ENCODE measurements at regions not wholly inside any gene's neighbourhood (a gene's known extent, or its start where the extent isn't known, plus 50 kb on each side); places are given as distances from the start of the nearest gene placed in this dataset.

DNA sequence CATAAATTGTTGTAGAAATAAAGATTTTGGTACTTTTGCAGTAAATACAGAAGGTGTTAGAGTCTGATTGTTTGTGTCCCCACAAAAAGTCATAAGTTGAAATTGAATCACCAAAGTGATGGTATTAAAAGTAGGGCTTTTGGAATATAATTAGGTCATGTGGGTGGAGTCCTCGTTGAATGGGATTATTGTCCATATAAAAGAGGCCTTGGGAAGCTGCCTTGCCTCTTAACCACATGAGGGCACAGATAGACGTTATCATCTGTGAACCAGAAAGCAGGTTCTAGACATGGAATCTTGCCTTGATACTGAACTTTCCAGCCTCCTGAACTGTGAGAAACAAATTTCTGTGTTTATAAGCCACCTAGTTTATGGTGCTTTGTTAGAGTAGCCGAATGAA is 186.8 kb downstream of the PRR20E start:
- no peaks in the 10 kb centered on the region for H3K9me3 ChIP-seq
- intact Hi-C loops (cut with DNase I) = no loop called here
- H3K27ac ChIP-seq (replicated peaks in 1 of 4) = no peak overlapping the region

DNA sequence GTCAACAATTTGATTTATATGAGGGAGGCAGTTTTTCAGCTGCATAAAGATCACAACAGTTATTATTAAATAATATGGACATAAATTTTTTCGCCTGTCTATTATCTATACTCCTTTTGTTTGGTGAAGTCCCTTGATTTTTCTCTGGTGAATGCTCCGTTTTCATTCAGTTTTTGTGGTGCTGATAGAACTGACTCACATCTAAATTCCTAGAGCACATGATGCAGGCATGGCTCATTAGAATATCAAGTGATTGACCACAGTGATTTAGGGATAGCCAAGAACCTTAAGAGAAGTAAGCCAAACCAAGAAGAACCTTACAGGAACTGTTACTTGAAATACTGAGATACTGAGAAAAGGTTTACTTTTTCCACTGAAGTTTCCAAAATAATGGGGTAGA is 208.9 kb downstream of the PRR20E start:
- Histone ChIP-seq H3K4me3 (no peak overlapping the region), H3K4me1 (no peaks in the 10 kb centered on the region), H3K9me3 (no peaks in the 10 kb centered on the region), H3K36me3 (no peaks in the 10 kb centered on the region), H3K27ac (replicated peaks in 1 of 4) (no peak overlapping the region), H3K27me3 (no peaks in the 10 kb centered on the region)
- DNase-seq (ENCODE audit: extremely low spot score) = no peak
- intact Hi-C loops (cut with DNase I) = no loop called here
- TF ChIP-seq, protein P1, sequence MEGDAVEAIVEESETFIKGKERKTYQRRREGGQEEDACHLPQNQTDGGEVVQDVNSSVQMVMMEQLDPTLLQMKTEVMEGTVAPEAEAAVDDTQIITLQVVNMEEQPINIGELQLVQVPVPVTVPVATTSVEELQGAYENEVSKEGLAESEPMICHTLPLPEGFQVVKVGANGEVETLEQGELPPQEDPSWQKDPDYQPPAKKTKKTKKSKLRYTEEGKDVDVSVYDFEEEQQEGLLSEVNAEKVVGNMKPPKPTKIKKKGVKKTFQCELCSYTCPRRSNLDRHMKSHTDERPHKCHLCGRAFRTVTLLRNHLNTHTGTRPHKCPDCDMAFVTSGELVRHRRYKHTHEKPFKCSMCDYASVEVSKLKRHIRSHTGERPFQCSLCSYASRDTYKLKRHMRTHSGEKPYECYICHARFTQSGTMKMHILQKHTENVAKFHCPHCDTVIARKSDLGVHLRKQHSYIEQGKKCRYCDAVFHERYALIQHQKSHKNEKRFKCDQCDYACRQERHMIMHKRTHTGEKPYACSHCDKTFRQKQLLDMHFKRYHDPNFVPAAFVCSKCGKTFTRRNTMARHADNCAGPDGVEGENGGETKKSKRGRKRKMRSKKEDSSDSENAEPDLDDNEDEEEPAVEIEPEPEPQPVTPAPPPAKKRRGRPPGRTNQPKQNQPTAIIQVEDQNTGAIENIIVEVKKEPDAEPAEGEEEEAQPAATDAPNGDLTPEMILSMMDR (IDR thresholded peaks at IDR 0.05) = no peak
- TF ChIP-seq EP300 (IDR thresholded peaks at IDR 0.05) = no peak
- no peak for TF ChIP-seq POLR2AphosphoS5 (IDR thresholded peaks at IDR 0.05)
- TF ChIP-seq POLR2A (IDR thresholded peaks at IDR 0.05; ENCODE audit: low read depth) = no peak
- 76% methylated on average over 2 of the region's 2 CpGs for WGBS

More for the DNA sequence above, 186.8 kb downstream of the PRR20E start:
- no peaks in the 10 kb centered on the region for H3K4me1 ChIP-seq
- H3K36me3 ChIP-seq = no peaks in the 10 kb centered on the region
- no peak overlapping the region for H3K4me3 ChIP-seq
- 69% methylated on average over 3 of the region's 3 CpGs for WGBS
- TF ChIP-seq POLR2AphosphoS5 (IDR thresholded peaks at IDR 0.05) (no peak), POLR2A (IDR thresholded peaks at IDR 0.05; ENCODE audit: low read depth) (no peak), EP300 (IDR thresholded peaks at IDR 0.05) (no peak)
- TF ChIP-seq, protein P1 (IDR thresholded peaks at IDR 0.05) = no peak
- no peaks in the 10 kb centered on the region for H3K27me3 ChIP-seq
- DNase-seq (ENCODE audit: extremely low spot score) = no peak

DNA sequence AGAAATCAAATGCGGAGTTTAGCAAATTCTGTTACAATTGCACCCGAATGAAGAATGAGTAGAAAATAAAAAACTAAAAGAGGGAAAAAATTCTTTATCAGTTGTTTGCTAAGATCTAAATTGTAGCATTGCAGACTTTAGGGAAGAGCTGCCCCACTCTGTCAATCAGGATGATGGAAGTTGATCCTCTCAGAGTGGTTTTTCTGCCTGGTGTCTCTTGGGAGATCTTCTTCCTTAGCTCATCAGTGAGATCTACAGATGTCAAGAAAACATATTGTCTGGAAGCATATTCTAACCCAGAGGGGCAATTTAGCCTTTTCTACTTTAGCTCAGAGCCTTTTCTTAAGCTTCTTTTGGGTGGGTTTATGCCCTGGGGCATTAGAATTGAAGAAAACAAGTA is 223.2 kb upstream of the PCDH17 start:
- Histone ChIP-seq H3K27me3 (no peaks in the 10 kb centered on the region), H3K4me3 (no peak overlapping the region), H3K9me3 (no peaks in the 10 kb centered on the region), H3K36me3 (no peaks in the 10 kb centered on the region), H3K27ac (replicated peaks in 1 of 4) (no peak overlapping the region), H3K4me1 (no peaks in the 10 kb centered on the region)
- intact Hi-C loops (cut with DNase I) = no loop called here
- TF ChIP-seq POLR2A (IDR thresholded peaks at IDR 0.05; ENCODE audit: low read depth) (no peak), EP300 (IDR thresholded peaks at IDR 0.05) (no peak), POLR2AphosphoS5 (IDR thresholded peaks at IDR 0.05) (no peak)
- TF ChIP-seq, protein P1 (IDR thresholded peaks at IDR 0.05) = no peak
- no peak for DNase-seq (ENCODE audit: extremely low spot score)
- WGBS = 88% methylated on average over 2 of the region's 2 CpGs

DNA sequence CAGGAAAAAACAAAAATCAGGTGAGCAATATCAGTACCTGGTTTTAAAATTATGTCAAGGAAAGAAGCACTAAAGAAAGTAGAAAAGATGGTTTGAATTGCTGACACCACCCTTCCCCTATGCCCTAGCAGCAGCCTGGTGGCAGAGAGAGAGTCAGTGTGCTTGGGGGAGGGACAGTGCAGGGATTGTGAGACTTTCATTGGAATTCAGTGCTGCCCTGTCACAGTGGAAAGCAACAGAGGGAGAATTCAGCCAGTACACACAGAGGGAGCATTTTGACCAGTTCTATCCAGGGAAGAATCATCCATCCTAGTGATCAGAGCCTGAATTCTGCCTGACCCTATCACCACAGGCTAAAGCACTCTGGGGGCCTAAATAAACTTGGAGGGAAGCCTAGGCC is 222.4 kb upstream of the PCDH17 start:
- H3K27ac ChIP-seq (replicated peaks in 1 of 4) = no peak overlapping the region
- intact Hi-C loops (cut with DNase I) = no loop called here

DNA sequence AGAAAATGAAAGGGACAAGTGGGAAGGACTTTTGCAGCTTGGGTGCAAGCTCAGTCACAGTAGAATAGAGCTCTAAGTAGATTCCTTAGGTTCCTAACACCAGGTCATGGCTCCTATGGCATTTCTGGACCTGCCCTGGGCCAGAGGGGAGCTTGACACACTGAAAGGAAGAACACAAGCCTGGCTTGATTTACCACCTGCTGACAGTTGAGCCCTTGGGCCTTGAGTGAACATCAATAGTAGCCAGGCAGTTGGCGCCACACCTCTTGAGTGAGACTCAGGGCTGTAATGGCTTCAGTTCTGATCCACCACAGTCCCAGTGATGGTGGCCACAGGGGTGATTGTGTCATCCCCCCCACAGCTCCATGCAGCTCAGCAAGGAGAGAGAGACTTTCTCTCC is 221.9 kb upstream of the PCDH17 start:
- Histone ChIP-seq H3K9me3 (no peaks in the 10 kb centered on the region), H3K4me3 (no peak overlapping the region), H3K36me3 (no peaks in the 10 kb centered on the region), H3K4me1 (no peaks in the 10 kb centered on the region), H3K27me3 (no peaks in the 10 kb centered on the region), H3K27ac (replicated peaks in 1 of 4) (no peak overlapping the region)
- 88% methylated on average over 1 of the region's 1 CpG for WGBS
- TF ChIP-seq POLR2A (IDR thresholded peaks at IDR 0.05; ENCODE audit: low read depth) (no peak), POLR2AphosphoS5 (IDR thresholded peaks at IDR 0.05) (no peak), EP300 (IDR thresholded peaks at IDR 0.05) (no peak)
- TF ChIP-seq, protein P1 (IDR thresholded peaks at IDR 0.05) = no peak
- intact Hi-C loops (cut with DNase I) = no loop called here
- no peak for DNase-seq (ENCODE audit: extremely low spot score)

More for the DNA sequence above, 222.4 kb upstream of the PCDH17 start:
- no peaks in the 10 kb centered on the region for H3K36me3 ChIP-seq
- TF ChIP-seq, protein P1 (IDR thresholded peaks at IDR 0.05) = no peak
- TF ChIP-seq EP300 (IDR thresholded peaks at IDR 0.05) (no peak), POLR2A (IDR thresholded peaks at IDR 0.05; ENCODE audit: low read depth) (no peak), POLR2AphosphoS5 (IDR thresholded peaks at IDR 0.05) (no peak)
- DNase-seq (ENCODE audit: extremely low spot score) = no peak
- H3K27me3 ChIP-seq = no peaks in the 10 kb centered on the region
- no peak overlapping the region for H3K4me3 ChIP-seq
- no peaks in the 10 kb centered on the region for H3K9me3 ChIP-seq
- H3K4me1 ChIP-seq = no peaks in the 10 kb centered on the region

All from esophagus muscularis mucosa (tissue), 4 donors.